HG02970 (cell line): ENCODE measurements at regions not wholly inside any gene's neighbourhood (a gene's known extent, or its start where the extent isn't known, plus 50 kb on each side); places are given as distances from the start of the nearest gene placed in this dataset.

Source experiments
- ATAC-seq: cut with Tn5 transposase; IDR thresholded peaks from one replicate; pipeline ENCODE4 v1.9.1; 2021; ENCODE audit warnings: mild to moderate bottlenecking, moderate library complexity, moderate number of reproducible peaks; ENCODE audit not compliant: unreplicated experiment, low FRiP score

GRCh38 chr4:181350615-181351415 lies 892.4 kb upstream of the TENM3 start:
- no peak for ATAC-seq

GRCh38 chr4:181364504-181364903 lies 878.7 kb upstream of the TENM3 start:
- ATAC-seq, result no peak

- no peak for ATAC-seq
Measured at GRCh38 chr4:181365671-181366070, 877.5 kb upstream of the TENM3 start.

GRCh38 chr4:181372014-181372413 lies 871.2 kb upstream of the TENM3 start:
- ATAC-seq, result no peak

GRCh38 chr4:181376058-181376457 lies 867.1 kb upstream of the TENM3 start:
- no peak for ATAC-seq

GRCh38 chr4:181388061-181388460 lies 855.1 kb upstream of the TENM3 start:
- ATAC-seq, result no peak

- no peak for ATAC-seq
Measured at GRCh38 chr4:181416966-181417365, 826.2 kb upstream of the TENM3 start.

GRCh38 chr4:181418496-181418895 lies 824.7 kb upstream of the TENM3 start:
- ATAC-seq, result no peak

GRCh38 chr4:181420950-181421349 lies 822.3 kb upstream of the TENM3 start:
- no peak for ATAC-seq

- no peak for ATAC-seq
Measured at GRCh38 chr4:181424362-181425016, 818.7 kb upstream of the TENM3 start.

GRCh38 chr4:181427076-181427475 lies 816.1 kb upstream of the TENM3 start:
- no peak for ATAC-seq

GRCh38 chr4:181431006-181431405 lies 812.2 kb upstream of the TENM3 start:
- ATAC-seq, result no peak

GRCh38 chr4:181431661-181432060 lies 811.5 kb upstream of the TENM3 start:
- no peak for ATAC-seq

- no peak for ATAC-seq
Measured at GRCh38 chr4:181432335-181432734, 810.9 kb upstream of the TENM3 start.

- ATAC-seq, result no peak
Measured at GRCh38 chr4:181437895-181438294, 805.3 kb upstream of the TENM3 start.

GRCh38 chr4:181438641-181439040 lies 804.6 kb upstream of the TENM3 start:
- ATAC-seq, result no peak

- ATAC-seq, result no peak
Measured at GRCh38 chr4:181443021-181443420, 800.2 kb upstream of the TENM3 start.

GRCh38 chr4:181465826-181466225 lies 777.4 kb upstream of the TENM3 start:
- ATAC-seq, result no peak

GRCh38 chr4:181468451-181468850 lies 774.8 kb upstream of the TENM3 start:
- ATAC-seq, result no peak

- ATAC-seq, result no peak
Measured at GRCh38 chr4:181470306-181470705, 772.9 kb upstream of the TENM3 start.

- ATAC-seq, result no peak
Measured at GRCh38 chr4:181475359-181475758, 767.8 kb upstream of the TENM3 start.
